ENCODE measurements at regions not wholly inside any gene's neighbourhood (a gene's known extent, or its start where the extent isn't known, plus 50 kb on each side); places are given as distances from the start of the nearest gene placed in this dataset.

- no peak overlapping the region for H3K4me3 ChIP-seq
- no peak for DNase-seq
- H3K36me3 ChIP-seq: no peaks in the 10 kb centered on the region
- H3K9me3 ChIP-seq: peaks cover 0 to 5% (median 0%) of the 10 kb centered on the region in 3 donors
- H3K4me1 ChIP-seq: no peaks in the 10 kb centered on the region
- no peak overlapping the region for H3K27ac ChIP-seq
- H3K27me3 ChIP-seq: no peaks in the 10 kb centered on the region
- intact Hi-C loops (cut with DNase I; ENCODE audit: low total_unique reads): no loop called here
- no peak for TF ChIP-seq CTCF (IDR thresholded peaks at IDR 0.05)
These were observed 179.6 kb upstream of the SLC39A10 start for GRCh38 chr2:195477248-195477995.

GRCh38 chr2:195475336-195475735, 181.7 kb upstream of the SLC39A10 start:
- H3K9me3 ChIP-seq: peaks cover 0 to 5% (median 0%) of the 10 kb centered on the region in 3 donors
- no peaks in the 10 kb centered on the region for H3K36me3 ChIP-seq
- TF ChIP-seq CTCF (IDR thresholded peaks at IDR 0.05): no peak
- intact Hi-C loops (cut with DNase I; ENCODE audit: low total_unique reads): no loop called here
- H3K4me1 ChIP-seq: no peaks in the 10 kb centered on the region
- no peak overlapping the region for H3K27ac ChIP-seq
- no peaks in the 10 kb centered on the region for H3K27me3 ChIP-seq
- no peak for DNase-seq
- H3K4me3 ChIP-seq: no peak overlapping the region

GRCh38 chr2:195473862-195474261, 183.2 kb upstream of the SLC39A10 start:
- H3K9me3 ChIP-seq: peaks cover 0 to 5% (median 0%) of the 10 kb centered on the region in 3 donors
- H3K4me1 ChIP-seq: no peaks in the 10 kb centered on the region
- TF ChIP-seq CTCF (IDR thresholded peaks at IDR 0.05): no peak
- H3K27ac ChIP-seq: no peak overlapping the region
- no peaks in the 10 kb centered on the region for H3K27me3 ChIP-seq
- no peak for DNase-seq
- no peak overlapping the region for H3K4me3 ChIP-seq
- intact Hi-C loops (cut with DNase I; ENCODE audit: low total_unique reads): no loop called here
- no peaks in the 10 kb centered on the region for H3K36me3 ChIP-seq

- Histone ChIP-seq H3K4me1 (no peaks in the 10 kb centered on the region), H3K9me3 (peaks cover 0 to 5% (median 0%) of the 10 kb centered on the region in 3 donors), H3K27ac (no peak overlapping the region), H3K36me3 (no peaks in the 10 kb centered on the region), H3K27me3 (no peaks in the 10 kb centered on the region), H3K4me3 (no peak overlapping the region)
- no peak for DNase-seq
- TF ChIP-seq CTCF (IDR thresholded peaks at IDR 0.05): no peak
- intact Hi-C loops (cut with DNase I; ENCODE audit: low total_unique reads): no loop called here
These were observed 184.4 kb upstream of the SLC39A10 start for GRCh38 chr2:195472501-195473234.

GRCh38 chr2:195471807-195472206, 185.2 kb upstream of the SLC39A10 start:
- no peak for TF ChIP-seq CTCF (IDR thresholded peaks at IDR 0.05)
- no peak overlapping the region for H3K27ac ChIP-seq
- H3K9me3 ChIP-seq: no peaks in the 10 kb centered on the region
- DNase-seq: no peak
- no peaks in the 10 kb centered on the region for H3K27me3 ChIP-seq
- no peaks in the 10 kb centered on the region for H3K4me1 ChIP-seq
- intact Hi-C loops (cut with DNase I; ENCODE audit: low total_unique reads): no loop called here
- H3K4me3 ChIP-seq: no peak overlapping the region
- no peaks in the 10 kb centered on the region for H3K36me3 ChIP-seq

All from tibial artery (tissue), 4 donors.